Endothelial cell of umbilical vein (primary cell): ENCODE measurements at regions not wholly inside any gene's neighbourhood (a gene's known extent, or its start where the extent isn't known, plus 50 kb on each side); places are given as distances from the start of the nearest gene placed in this dataset.

Experiments used
- JUN ChIP-seq: IDR thresholded peaks from 2 replicates; pipeline ENCODE4 v1.6.1; 2011; ENCODE audit warnings: borderline replicate concordance, low read depth; ENCODE audit not compliant: insufficient read length, insufficient read depth
- MAX ChIP-seq: IDR thresholded peaks from 2 replicates; pipeline ENCODE4 v1.6.1; 2011; ENCODE audit not compliant: insufficient read depth, insufficient read length
- POLR2A ChIP-seq: IDR thresholded peaks from 2 replicates; pipeline ENCODE4 v1.6.1; 2012; ENCODE audit warnings: low read depth, mild to moderate bottlenecking, control low read depth, low read length
- POLR2AphosphoS5 ChIP-seq: IDR thresholded peaks from 2 replicates; pipeline ENCODE4 v1.6.1; 2012; ENCODE audit warnings: low read depth, mild to moderate bottlenecking, control low read depth, low read length, moderate library complexity; ENCODE audit not compliant: insufficient read depth
- TF ChIP-seq, protein P1 (sequence below), 2 donors: IDR thresholded peaks; 1 replicate in 1 of 2; 2 replicates in 1 of 2; pipeline ENCODE4 v1.5.1; 2011; ENCODE audit warnings: low read length in 2 of 2, mild to moderate bottlenecking in 2 of 2, moderate library complexity in 2 of 2, control low read depth in 1 of 2, inconsistent platforms in 1 of 2, low read depth in 1 of 2; ENCODE audit not compliant: insufficient read depth in 1 of 2; ENCODE audit errors: extremely low read depth in 1 of 2

- TF ChIP-seq, protein P1, sequence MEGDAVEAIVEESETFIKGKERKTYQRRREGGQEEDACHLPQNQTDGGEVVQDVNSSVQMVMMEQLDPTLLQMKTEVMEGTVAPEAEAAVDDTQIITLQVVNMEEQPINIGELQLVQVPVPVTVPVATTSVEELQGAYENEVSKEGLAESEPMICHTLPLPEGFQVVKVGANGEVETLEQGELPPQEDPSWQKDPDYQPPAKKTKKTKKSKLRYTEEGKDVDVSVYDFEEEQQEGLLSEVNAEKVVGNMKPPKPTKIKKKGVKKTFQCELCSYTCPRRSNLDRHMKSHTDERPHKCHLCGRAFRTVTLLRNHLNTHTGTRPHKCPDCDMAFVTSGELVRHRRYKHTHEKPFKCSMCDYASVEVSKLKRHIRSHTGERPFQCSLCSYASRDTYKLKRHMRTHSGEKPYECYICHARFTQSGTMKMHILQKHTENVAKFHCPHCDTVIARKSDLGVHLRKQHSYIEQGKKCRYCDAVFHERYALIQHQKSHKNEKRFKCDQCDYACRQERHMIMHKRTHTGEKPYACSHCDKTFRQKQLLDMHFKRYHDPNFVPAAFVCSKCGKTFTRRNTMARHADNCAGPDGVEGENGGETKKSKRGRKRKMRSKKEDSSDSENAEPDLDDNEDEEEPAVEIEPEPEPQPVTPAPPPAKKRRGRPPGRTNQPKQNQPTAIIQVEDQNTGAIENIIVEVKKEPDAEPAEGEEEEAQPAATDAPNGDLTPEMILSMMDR (IDR thresholded peaks at IDR 0.05; ENCODE audit: extremely low read depth in 1 of 2, insufficient read depth in 1 of 2, low read depth in 1 of 2, low read length in 2 of 2) = no peak
- TF ChIP-seq POLR2AphosphoS5 (no peak), MAX (no peak), JUN (no peak), POLR2A (no peak)
Measured at GRCh38 chr16:73873643-73874042, 423.0 kb upstream of the PSMD7 start.
